ENCODE measurements at regions not wholly inside any gene's neighbourhood (a gene's known extent, or its start where the extent isn't known, plus 50 kb on each side); places are given as distances from the start of the nearest gene placed in this dataset.
"Not testable (repeated sequence)": the region's sequence is repeated elsewhere in the genome, so short reads cannot be mapped to it uniquely, and the experiment has no call there.

GRCh38 chr7:93830141-93830925 lies 60.2 kb downstream of the TFPI2 start:
- no peak for DNase-seq (ENCODE audit: low read depth)

GRCh38 chr7:93828260-93828659 lies 62.3 kb downstream of the TFPI2 start:
- DNase-seq (ENCODE audit: low read depth): no peak

GRCh38 chr7:93823621-93824020 lies 66.9 kb downstream of the TFPI2 start:
- peak; percentile 8 for DNase-seq (ENCODE audit: low read depth)

- no peak for DNase-seq (ENCODE audit: low read depth)
These were observed 69.1 kb downstream of the TFPI2 start for GRCh38 chr7:93821463-93821862.

- DNase-seq (ENCODE audit: low read depth): no peak
These were observed 70.9 kb downstream of the TFPI2 start for GRCh38 chr7:93819699-93820098.

GRCh38 chr7:93817526-93817925 lies 73.0 kb downstream of the TFPI2 start:
- DNase-seq (ENCODE audit: low read depth): no peak

- no peak for DNase-seq (ENCODE audit: low read depth)
These were observed 73.5 kb downstream of the TFPI2 start for GRCh38 chr7:93817004-93817403.

GRCh38 chr7:93813514-93813913 lies 77.0 kb downstream of the TFPI2 start:
- no peak for DNase-seq (ENCODE audit: low read depth)

GRCh38 chr7:93812061-93812460 lies 78.5 kb downstream of the TFPI2 start:
- no peak for DNase-seq (ENCODE audit: low read depth)

- DNase-seq (ENCODE audit: low read depth): no peak
These were observed 79.4 kb downstream of the TFPI2 start for GRCh38 chr7:93811198-93811597.

GRCh38 chr7:93810561-93810960 lies 80.0 kb downstream of the TFPI2 start:
- no peak for DNase-seq (ENCODE audit: low read depth)

- DNase-seq (ENCODE audit: low read depth): no peak
These were observed 85.8 kb downstream of the TFPI2 start for GRCh38 chr7:93804726-93805125.

GRCh38 chr7:93799750-93800357 lies 90.7 kb downstream of the TFPI2 start:
- no peak for DNase-seq (ENCODE audit: low read depth)

GRCh38 chr7:93793084-93793697 lies 97.4 kb downstream of the TFPI2 start:
- not testable (repeated sequence) for DNase-seq (ENCODE audit: low read depth)

- no peak for DNase-seq (ENCODE audit: low read depth)
These were observed 111.4 kb downstream of the TFPI2 start for GRCh38 chr7:93779115-93779514.

- no peak for DNase-seq (ENCODE audit: low read depth)
These were observed 112.2 kb downstream of the TFPI2 start for GRCh38 chr7:93778384-93778783.

- no peak for DNase-seq (ENCODE audit: low read depth)
These were observed 117.1 kb downstream of the TFPI2 start for GRCh38 chr7:93773446-93773845.

GRCh38 chr7:93765475-93765874 lies 125.1 kb downstream of the TFPI2 start:
- no peak for DNase-seq (ENCODE audit: low read depth)

GRCh38 chr7:93758631-93759030 lies 131.9 kb downstream of the TFPI2 start:
- no peak for DNase-seq (ENCODE audit: low read depth)

- DNase-seq (ENCODE audit: low read depth): no peak
These were observed 133.1 kb downstream of the TFPI2 start for GRCh38 chr7:93757426-93757825.

- no peak for DNase-seq (ENCODE audit: low read depth)
These were observed 133.7 kb downstream of the TFPI2 start for GRCh38 chr7:93756890-93757289.

GRCh38 chr7:93751421-93751820 lies 139.1 kb downstream of the TFPI2 start:
- DNase-seq (ENCODE audit: low read depth): no peak

GRCh38 chr7:93750986-93751385 lies 139.6 kb downstream of the TFPI2 start:
- DNase-seq (ENCODE audit: low read depth): peak; percentile 13

All from fibroblast of gingiva (primary cell).